HG03280 (cell line): ENCODE measurements at regions not wholly inside any gene's neighbourhood (a gene's known extent, or its start where the extent isn't known, plus 50 kb on each side); places are given as distances from the start of the nearest gene placed in this dataset.

Source experiments
- ATAC-seq: cut with Tn5 transposase; IDR thresholded peaks from one replicate; pipeline ENCODE4 v1.9.1; 2021; ENCODE audit warnings: mild to moderate bottlenecking, moderate library complexity; ENCODE audit not compliant: unreplicated experiment

GRCh38 chr2:19810148-19810547 lies 91.6 kb downstream of the TTC32 start:
- no peak for ATAC-seq

- ATAC-seq, result no peak
Observed at GRCh38 chr2:19809206-19809605, 92.6 kb downstream of the TTC32 start.

GRCh38 chr2:19807866-19808265 lies 93.9 kb downstream of the TTC32 start:
- no peak for ATAC-seq

- no peak for ATAC-seq
Observed at GRCh38 chr2:19807346-19807745, 94.4 kb downstream of the TTC32 start.

DNA sequence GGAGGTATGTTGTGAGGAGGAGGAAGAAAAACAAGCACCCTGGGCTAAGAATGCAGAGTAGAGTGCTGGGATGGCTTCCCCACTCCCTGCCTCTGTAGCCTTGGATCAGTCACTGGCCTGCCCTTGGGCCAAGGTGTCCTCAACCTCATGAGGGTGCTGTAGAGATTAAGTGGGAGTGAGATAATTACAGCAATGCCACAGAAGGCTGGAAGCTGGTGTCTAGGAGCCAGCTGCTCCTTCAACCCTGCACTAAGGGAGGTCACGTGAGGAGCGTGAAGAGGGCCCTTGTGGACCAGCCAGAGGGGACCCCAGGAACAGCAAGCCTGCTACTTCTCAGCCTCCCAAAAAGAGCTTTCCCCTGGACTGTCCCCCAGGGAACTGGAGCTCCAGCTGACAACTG lies 95.2 kb downstream of the TTC32 start:
- ATAC-seq, result no peak

DNA sequence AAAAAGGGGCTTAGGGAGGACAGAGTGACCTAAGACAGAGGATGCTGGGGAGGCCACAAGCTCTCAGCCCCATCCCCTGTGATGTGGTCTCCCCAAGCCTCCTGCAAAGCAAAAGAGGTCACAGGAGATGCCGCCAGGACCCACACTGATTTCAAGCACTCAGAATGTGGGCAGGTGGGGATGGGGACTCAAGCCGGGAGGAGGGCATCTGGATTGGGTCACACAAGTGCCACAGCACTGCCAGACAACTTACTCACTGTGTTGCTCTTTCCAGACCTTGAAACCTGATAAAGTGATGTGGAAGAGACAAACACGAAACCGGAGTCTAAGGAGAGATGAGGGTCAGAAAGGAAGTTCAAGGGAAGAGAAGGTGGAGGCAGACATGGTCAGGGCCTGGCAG lies 95.7 kb downstream of the TTC32 start:
- ATAC-seq, result no peak

- no peak for ATAC-seq
Observed at GRCh38 chr2:19805266-19805665, 96.5 kb downstream of the TTC32 start.

DNA sequence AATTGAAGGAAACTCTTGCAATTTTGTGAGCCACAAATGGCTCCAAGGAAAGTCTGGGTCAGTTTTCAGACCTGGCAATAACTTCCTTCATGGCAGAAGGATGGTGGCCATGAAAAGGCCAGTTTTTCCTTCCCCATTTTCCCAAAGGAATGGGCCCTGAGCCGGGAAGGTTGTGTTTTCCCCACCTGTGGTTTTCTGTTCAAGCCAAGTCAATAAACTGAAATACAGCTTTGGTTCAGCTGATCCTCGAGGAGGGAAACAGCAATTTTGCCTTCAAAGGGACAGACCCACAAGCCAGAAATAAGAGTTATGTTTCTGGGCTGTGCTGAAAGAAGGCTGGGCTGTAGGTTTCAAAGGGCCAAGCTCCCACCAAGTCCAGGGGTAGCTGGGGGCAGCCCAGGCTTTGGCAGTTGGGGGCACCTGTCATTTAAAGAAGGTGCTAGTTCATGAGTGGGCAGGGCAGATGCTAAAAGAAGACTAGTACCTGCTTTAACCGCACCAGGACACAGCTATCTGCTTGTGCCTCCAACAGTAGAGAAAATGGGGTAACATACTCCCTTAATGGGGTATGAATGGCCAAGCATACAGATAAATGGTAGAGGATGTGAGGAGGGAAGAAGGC lies 97.0 kb downstream of the TTC32 start:
- no peak for ATAC-seq

DNA sequence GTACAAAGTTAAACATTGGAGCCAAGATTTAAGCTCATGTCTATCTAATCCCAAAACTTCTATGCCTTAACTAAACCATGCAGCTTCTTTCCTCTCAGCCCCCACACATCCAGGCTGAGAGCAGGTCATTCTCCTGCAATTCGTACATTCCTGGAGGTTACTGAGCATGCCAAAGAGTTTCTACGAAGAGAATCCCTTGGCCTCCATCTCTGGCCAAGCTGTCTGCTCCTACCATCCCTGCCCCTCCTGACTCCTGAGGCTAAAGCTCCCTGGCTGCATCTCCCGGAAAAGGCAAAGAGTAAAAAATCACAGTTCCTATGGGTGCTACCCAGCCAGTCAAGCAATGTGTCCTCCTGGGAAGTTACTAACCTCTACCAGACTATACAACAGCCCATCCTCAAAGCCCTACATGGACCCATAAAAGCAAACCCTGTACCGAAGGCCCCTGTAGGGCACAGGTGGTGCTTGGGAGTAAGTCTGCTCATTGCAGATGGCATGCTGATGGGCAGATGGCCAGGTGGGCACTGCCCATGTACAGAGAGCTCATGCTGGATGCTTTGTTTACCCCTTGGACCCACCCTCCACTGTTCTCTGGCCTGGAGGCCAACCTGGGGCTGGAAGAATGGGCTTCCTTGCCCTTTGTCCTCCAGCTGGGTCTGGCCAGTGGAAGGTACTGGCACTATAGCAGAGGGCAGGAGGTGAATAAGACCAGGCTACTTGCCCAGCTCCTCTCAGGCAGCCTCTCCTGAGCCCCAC lies 99.5 kb downstream of the TTC32 start:
- ATAC-seq, result no peak

GRCh38 chr2:19801367-19802080 lies 100.3 kb downstream of the TTC32 start:
- no peak for ATAC-seq

- ATAC-seq, result no peak
Observed at GRCh38 chr2:19800796-19801195, 101.0 kb downstream of the TTC32 start.

DNA sequence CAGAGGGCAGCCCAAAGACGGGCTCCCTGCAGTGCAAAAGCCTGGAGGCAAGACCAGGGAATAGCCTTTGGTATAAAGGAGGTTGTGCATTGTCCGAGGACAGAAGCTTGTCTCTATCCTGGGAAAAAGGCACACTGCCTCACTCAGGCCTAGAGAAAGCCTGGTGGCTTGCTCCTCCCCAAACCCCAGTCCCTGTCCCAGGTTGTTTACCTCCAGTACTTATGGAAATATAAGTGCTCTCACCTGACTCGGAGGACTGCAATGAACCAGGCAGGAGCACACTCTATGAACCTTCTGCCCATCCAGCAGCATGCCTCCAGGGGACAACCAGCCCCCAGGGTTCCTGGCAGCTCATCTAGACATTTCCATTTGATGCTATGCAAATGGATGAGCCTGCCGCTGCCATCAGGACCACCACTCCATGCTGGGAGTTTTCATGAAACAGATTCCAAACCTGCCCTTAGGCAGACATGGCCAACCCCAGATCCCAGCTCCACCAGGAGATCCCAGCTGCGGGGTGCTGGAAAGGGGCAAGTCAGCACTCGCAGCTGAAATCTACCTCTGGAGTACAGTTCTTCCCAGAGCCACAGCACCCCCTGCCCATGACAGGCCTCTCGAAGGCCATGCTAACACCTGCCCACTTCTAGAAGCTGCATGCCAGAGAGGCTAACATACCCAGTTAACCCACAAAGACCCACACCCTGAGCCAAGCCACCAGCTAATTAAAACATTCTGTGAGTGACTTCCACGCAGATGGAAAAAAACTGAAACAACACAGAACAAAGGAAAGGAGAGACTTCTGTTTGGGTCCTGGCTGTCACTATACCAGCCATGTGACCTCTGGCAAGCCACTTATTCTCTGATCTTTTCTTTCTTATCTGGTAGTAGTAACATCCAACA lies 101.7 kb downstream of the TTC32 start:
- ATAC-seq, result no peak

- ATAC-seq, result no peak
Observed at GRCh38 chr2:19797871-19798270, 103.9 kb downstream of the TTC32 start.

- ATAC-seq, result no peak
Observed at GRCh38 chr2:19797243-19797810, 104.5 kb downstream of the TTC32 start.

DNA sequence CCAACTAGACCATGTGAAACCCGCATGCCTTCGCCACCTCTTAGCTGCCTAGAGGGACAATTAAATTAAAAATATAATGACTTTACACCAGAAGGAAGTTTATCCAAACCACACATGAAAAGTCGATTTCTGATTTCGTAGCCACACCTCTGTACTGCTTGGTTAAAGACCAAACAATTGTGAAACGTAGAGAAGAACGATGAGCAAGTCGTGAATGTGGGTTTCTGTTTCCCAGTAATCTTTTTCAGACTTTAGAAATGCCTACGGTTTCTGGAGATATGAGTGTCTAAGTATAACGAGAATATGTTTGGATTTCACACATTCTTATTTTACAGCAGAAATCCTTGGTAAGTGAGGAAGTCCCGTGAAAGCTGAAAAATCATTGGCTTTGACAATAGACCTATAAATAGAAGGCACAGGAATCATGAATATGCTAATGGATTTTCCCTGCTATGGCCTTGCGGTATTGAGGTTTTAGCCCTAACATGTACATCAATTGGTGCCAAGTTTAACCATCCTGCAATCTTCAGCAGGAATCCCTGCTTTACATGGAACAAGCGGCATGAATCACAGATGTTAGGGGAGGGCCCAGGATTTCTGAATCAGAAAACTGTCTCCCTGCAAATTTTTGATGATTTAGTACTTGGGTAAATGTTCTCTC lies 105.6 kb downstream of the TTC32 start:
- no peak for ATAC-seq

- ATAC-seq, result no peak
Observed at GRCh38 chr2:19793132-19793750, 108.5 kb downstream of the TTC32 start.

DNA sequence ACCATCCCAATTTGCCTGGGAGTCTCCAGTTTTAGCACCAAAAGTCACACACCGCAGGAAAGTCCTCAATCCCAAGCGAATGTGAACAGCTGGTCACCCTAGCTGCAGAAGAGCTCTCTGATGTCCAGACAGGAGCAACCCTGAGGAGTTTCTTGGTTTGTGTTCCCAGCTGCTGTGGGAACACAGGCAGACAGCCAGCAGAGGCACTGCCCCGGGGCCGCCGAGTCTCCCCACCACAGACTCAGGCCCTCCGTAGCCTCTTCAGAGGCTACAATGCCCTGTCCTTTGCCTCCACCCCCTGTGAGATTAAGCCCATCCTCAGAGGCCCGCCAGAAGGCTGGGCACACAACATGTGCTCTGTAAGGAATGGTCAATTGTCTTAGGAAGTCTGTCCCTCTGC lies 111.5 kb downstream of the TTC32 start:
- no peak for ATAC-seq

DNA sequence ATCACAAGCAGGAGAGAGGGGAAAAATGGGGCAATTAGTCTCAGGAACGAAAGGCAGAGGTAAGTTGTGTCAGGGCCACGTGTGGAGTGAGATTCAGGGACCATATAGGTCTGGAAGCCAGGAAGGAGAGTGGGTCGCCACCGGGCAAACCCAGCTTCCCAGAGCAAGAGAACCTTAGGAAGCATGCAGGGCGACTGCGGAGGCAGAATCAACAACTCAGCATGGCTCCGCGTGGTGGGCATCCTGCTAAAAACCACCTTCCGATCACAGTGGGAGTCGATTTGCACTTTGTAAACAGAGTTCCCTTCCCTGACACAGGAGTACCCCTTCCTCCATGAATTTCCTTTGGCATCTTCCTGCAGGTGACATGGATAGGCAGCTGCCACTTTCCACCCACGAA lies 114.6 kb downstream of the TTC32 start:
- no peak for ATAC-seq

GRCh38 chr2:19786408-19787058 lies 115.2 kb downstream of the TTC32 start:
- peak; percentile 38 for ATAC-seq
